Smooth muscle cell (in vitro differentiated cells): ENCODE measurements at regions not wholly inside any gene's neighbourhood (a gene's known extent, or its start where the extent isn't known, plus 50 kb on each side); places are given as distances from the start of the nearest gene placed in this dataset.

Source experiments
- DNase-seq: peaks from one replicate; lab custom pipeline; 2025; ENCODE audit not compliant: unreplicated experiment; lab: John Stamatoyannopoulos, UW
- H2AFZ ChIP-seq: fragments of 200-600 bp; sonication (generic); 2 replicates; pipeline ENCODE4 v1.6.0; 2016; ENCODE audit warnings: antibody characterized with exemption, low read depth, mild to moderate bottlenecking
- H3F3A ChIP-seq: fragments of 200-600 bp; sonication (generic); 2 replicates; pipeline ENCODE4 v1.6.0; 2017; ENCODE audit warnings: antibody characterized with exemption, low read depth
- H3K27ac ChIP-seq: fragments of 200-600 bp; sonication (generic); 2 replicates; pipeline ENCODE4 v1.5.1; 2016; ENCODE audit warnings: low read depth, mild to moderate bottlenecking
- H3K27me3 ChIP-seq: fragments of 200-600 bp; sonication (generic); 2 replicates; pipeline ENCODE4 v1.6.1; 2016; ENCODE audit warnings: low read depth, mild to moderate bottlenecking
- H3K36me3 ChIP-seq: fragments of 200-600 bp; sonication (generic); 2 replicates; pipeline ENCODE4 v1.5.1; 2016; ENCODE audit warnings: low read depth
- H3K4me1 ChIP-seq: fragments of 200-600 bp; sonication (generic); 2 replicates; pipeline ENCODE4 v1.5.1; 2016; ENCODE audit warnings: low read depth
- H3K4me2 ChIP-seq: fragments of 200-600 bp; sonication (generic); 2 replicates; pipeline ENCODE4 v1.6.0; 2016; ENCODE audit warnings: mild to moderate bottlenecking
- H3K4me3 ChIP-seq: fragments of 200-600 bp; sonication (generic); 2 replicates; pipeline ENCODE4 v1.5.1; 2016; ENCODE audit warnings: mild to moderate bottlenecking
- H3K79me2 ChIP-seq: fragments of 200-600 bp; sonication (generic); 2 replicates; pipeline ENCODE4 v1.6.0; 2016; ENCODE audit warnings: low read depth, mild to moderate bottlenecking
- H3K9ac ChIP-seq: fragments of 200-600 bp; sonication (generic); 2 replicates; pipeline ENCODE4 v1.6.0; 2016; ENCODE audit warnings: low read depth
- H3K9me3 ChIP-seq: fragments of 200-600 bp; sonication (generic); replicated peaks from 2 replicates; pipeline ENCODE4 v1.5.1; 2016; ENCODE audit warnings: low read depth
- H4K20me1 ChIP-seq: fragments of 200-600 bp; sonication (generic); 2 replicates; pipeline ENCODE4 v1.6.0; 2016; ENCODE audit warnings: low read depth
- CTCF ChIP-seq: fragments of 200-600 bp; sonication (generic); IDR thresholded peaks from 2 replicates; pipeline ENCODE4 v1.5.1; 2017; ENCODE audit warnings: borderline replicate concordance, mild to moderate bottlenecking, antibody characterized with exemption; ENCODE audit not compliant: insufficient read depth, poor library complexity, severe bottlenecking
- WGBS: methylation state at CpG from one replicate; pipeline ENCODE4 v1.1.7; 2016; ENCODE audit warnings: low lambda C conversion rate; 5-methylcytosine and 5-hydroxymethylcytosine counted together

GRCh38 chr4:10315638-10316037 lies 141.6 kb downstream of the ZNF518B start:
- no peaks in the 10 kb centered on the region for H4K20me1 ChIP-seq
- H3K36me3 ChIP-seq = no peaks in the 10 kb centered on the region
- H3K9me3 ChIP-seq = no peaks in the 10 kb centered on the region
- H2AFZ ChIP-seq = no peak overlapping the region
- 43% methylated on average over 4 of the region's 4 CpGs for WGBS
- H3K4me2 ChIP-seq = no peak overlapping the region
- peaks cover 4% of the 10 kb centered on the region for H3F3A ChIP-seq
- no peak overlapping the region for H3K27ac ChIP-seq
- TF ChIP-seq CTCF = no peak
- no peaks in the 10 kb centered on the region for H3K4me1 ChIP-seq
- no peak overlapping the region for H3K9ac ChIP-seq
- H3K4me3 ChIP-seq = no peak overlapping the region
- DNase-seq = no peak
- H3K27me3 ChIP-seq = peaks cover 2% of the 10 kb centered on the region
- no peaks in the 10 kb centered on the region for H3K79me2 ChIP-seq

GRCh38 chr4:10312568-10312967 lies 144.7 kb downstream of the ZNF518B start:
- Histone ChIP-seq H3F3A (no peaks in the 10 kb centered on the region), H3K9ac (no peak overlapping the region), H3K9me3 (no peaks in the 10 kb centered on the region), H3K27me3 (no peaks in the 10 kb centered on the region), H3K36me3 (no peaks in the 10 kb centered on the region), H3K4me2 (peak overlapping the region; percentile 8), H3K4me1 (no peaks in the 10 kb centered on the region), H3K27ac (no peak overlapping the region), H3K79me2 (no peaks in the 10 kb centered on the region), H4K20me1 (no peaks in the 10 kb centered on the region), H2AFZ (no peak overlapping the region), H3K4me3 (no peak overlapping the region)
- WGBS = 27% methylated on average over 3 of the region's 3 CpGs
- TF ChIP-seq CTCF = no peak
- no peak for DNase-seq

- no peak for DNase-seq
- H3K9me3 ChIP-seq = no peaks in the 10 kb centered on the region
- no peak overlapping the region for H3K9ac ChIP-seq
- no peaks in the 10 kb centered on the region for H3K4me1 ChIP-seq
- no peaks in the 10 kb centered on the region for H3K79me2 ChIP-seq
- H2AFZ ChIP-seq = no peak overlapping the region
- H4K20me1 ChIP-seq = no peaks in the 10 kb centered on the region
- 83% methylated on average over 4 of the region's 4 CpGs for WGBS
- no peak overlapping the region for H3K4me2 ChIP-seq
- H3F3A ChIP-seq = no peaks in the 10 kb centered on the region
- H3K36me3 ChIP-seq = no peaks in the 10 kb centered on the region
- no peaks in the 10 kb centered on the region for H3K27me3 ChIP-seq
- no peak overlapping the region for H3K27ac ChIP-seq
- no peak overlapping the region for H3K4me3 ChIP-seq
- no peak for TF ChIP-seq CTCF
Measured at GRCh38 chr4:10311939-10312338, 145.3 kb downstream of the ZNF518B start.

- Histone ChIP-seq H3K4me2 (no peak overlapping the region), H3K9me3 (no peaks in the 10 kb centered on the region), H3F3A (no peaks in the 10 kb centered on the region), H3K36me3 (no peaks in the 10 kb centered on the region), H3K9ac (no peak overlapping the region), H3K4me1 (no peaks in the 10 kb centered on the region), H2AFZ (no peak overlapping the region), H3K79me2 (no peaks in the 10 kb centered on the region), H3K4me3 (no peak overlapping the region), H3K27ac (no peak overlapping the region), H3K27me3 (no peaks in the 10 kb centered on the region), H4K20me1 (no peaks in the 10 kb centered on the region)
- DNase-seq = no peak
- no peak for TF ChIP-seq CTCF
Measured at GRCh38 chr4:10305816-10306215, 151.4 kb downstream of the ZNF518B start.
